Esophagus muscularis mucosa (tissue), 4 donors: ENCODE measurements at regions not wholly inside any gene's neighbourhood (a gene's known extent, or its start where the extent isn't known, plus 50 kb on each side); places are given as distances from the start of the nearest gene placed in this dataset.

ENCODE experiments used
- DNase-seq: peaks from one replicate; pipeline ENCODE4 v3.0.0-alpha.2; 2017; ENCODE audit errors: extremely low spot score
- H3K27ac ChIP-seq, 4 donors: fragments of 200-600 bp; sonication (generic); replicated peaks in 1 of 4; 1 replicate in 3 of 4; 2 replicates in 1 of 4; pipeline ENCODE4 v1.5.1; 2016 to 2019; ENCODE audit warnings: mild to moderate bottlenecking in 1 of 4
- H3K27me3 ChIP-seq, 4 donors: fragments of 200-600 bp; sonication (generic); one replicate each; pipeline versions ENCODE4 v1.5.1 to v1.6.0; 2016 to 2019
- H3K36me3 ChIP-seq, 4 donors: fragments of 200-600 bp; sonication (generic); one replicate each; pipeline ENCODE4 v1.5.1; 2016 to 2019
- H3K4me1 ChIP-seq, 4 donors: fragments of 200-600 bp; sonication (generic); one replicate each; pipeline ENCODE4 v1.5.1; 2016 to 2019
- H3K4me3 ChIP-seq, 4 donors: fragments of 200-600 bp; sonication (generic); 1 replicate in 2 of 4; 2 replicates in 2 of 4; pipeline ENCODE4 v1.5.1; 2016 to 2019; ENCODE audit warnings: mild to moderate bottlenecking in 4 of 4, moderate library complexity in 1 of 4
- H3K9me3 ChIP-seq, 4 donors: fragments of 200-600 bp; sonication (generic); 1 replicate in 3 of 4; 2 replicates in 1 of 4; pipeline ENCODE4 v1.5.1; 2016 to 2019
- CTCF ChIP-seq, 3 experiments: fragments of 200-600 bp in 2 of 3; fragments of 450-650 bp in 1 of 3; sonication (generic) in 2 of 3; IDR thresholded peaks; one replicate each; pipeline ENCODE4 v1.5.1; 2017 to 2019; ENCODE audit warnings: antibody characterized with exemption in 3 of 3, mild to moderate bottlenecking in 2 of 3, moderate library complexity in 1 of 3
- EP300 ChIP-seq: sonication (generic); formaldehyde crosslinking; IDR thresholded peaks from one replicate; pipeline ENCODE4 v1.6.1; 2017; ENCODE audit warnings: antibody characterized with exemption
- POLR2A ChIP-seq: fragments of 450-650 bp; IDR thresholded peaks from one replicate; pipeline ENCODE4 v1.6.1; 2017; ENCODE audit warnings: antibody characterized with exemption, moderate library complexity, mild to moderate bottlenecking, low read depth
- POLR2AphosphoS5 ChIP-seq, 2 donors: sonication (generic); formaldehyde crosslinking; IDR thresholded peaks; one replicate each; pipeline ENCODE4 v1.6.1; 2017; ENCODE audit warnings: antibody characterized with exemption in 2 of 2
- WGBS: methylation state at CpG from one replicate; pipeline ENCODE4 v1.1.5; 2018; 5-methylcytosine and 5-hydroxymethylcytosine counted together
- intact Hi-C: fragments of 100-400 bp; cut with DNase I; formaldehyde crosslinking; loops from one replicate; pipeline ENCODE4 v1.15.1; 2023

- no peaks in the 10 kb centered on the region for H3K9me3 ChIP-seq
- peaks cover 0 to 6% (median 0%) of the 10 kb centered on the region in 4 donors for H3K27me3 ChIP-seq
- 35% methylated on average over 4 of the region's 4 CpGs for WGBS
- intact Hi-C loops = no loop called here
- no peak overlapping the region for H3K4me3 ChIP-seq
- H3K27ac ChIP-seq = no peak overlapping the region
- no peaks in the 10 kb centered on the region for H3K4me1 ChIP-seq
- TF ChIP-seq POLR2A = no peak
- TF ChIP-seq CTCF (IDR thresholded peaks at IDR 0.05) = no peak
- no peak for TF ChIP-seq POLR2AphosphoS5 (IDR thresholded peaks at IDR 0.05)
- TF ChIP-seq EP300 = no peak
- no peak for DNase-seq
- no peaks in the 10 kb centered on the region for H3K36me3 ChIP-seq
These were observed 163.8 kb upstream of the PIRT start for GRCh38 chr17:11001651-11002050.

- Histone ChIP-seq H3K27me3 (peaks cover 0 to 10% (median 0%) of the 10 kb centered on the region in 4 donors), H3K9me3 (no peaks in the 10 kb centered on the region), H3K4me1 (no peaks in the 10 kb centered on the region), H3K4me3 (no peak overlapping the region), H3K27ac (no peak overlapping the region), H3K36me3 (no peaks in the 10 kb centered on the region)
- DNase-seq = no peak
- intact Hi-C loops = no loop called here
- TF ChIP-seq CTCF (IDR thresholded peaks at IDR 0.05) (no peak), EP300 (no peak), POLR2AphosphoS5 (IDR thresholded peaks at IDR 0.05) (no peak), POLR2A (no peak)
- WGBS = 94% methylated on average over 1 of the region's 2 CpGs
These were observed 161.6 kb upstream of the PIRT start for GRCh38 chr17:10999484-10999883.

GRCh38 chr17:10993126-10993525 lies 155.2 kb upstream of the PIRT start:
- DNase-seq = no peak
- intact Hi-C loops = no loop called here
- TF ChIP-seq POLR2AphosphoS5 (IDR thresholded peaks at IDR 0.05) (no peak), POLR2A (no peak), EP300 (no peak), CTCF (IDR thresholded peaks at IDR 0.05) (no peak)
- Histone ChIP-seq H3K36me3 (no peaks in the 10 kb centered on the region), H3K27me3 (peaks cover 0 to 23% (median 0%) of the 10 kb centered on the region in 4 donors), H3K4me3 (no peak overlapping the region), H3K4me1 (no peaks in the 10 kb centered on the region), H3K27ac (no peak overlapping the region), H3K9me3 (no peaks in the 10 kb centered on the region)
- WGBS = 53% methylated on average over 7 of the region's 7 CpGs

- Histone ChIP-seq H3K4me1 (no peaks in the 10 kb centered on the region), H3K9me3 (no peaks in the 10 kb centered on the region), H3K36me3 (no peaks in the 10 kb centered on the region), H3K27ac (no peak overlapping the region), H3K27me3 (peaks cover 0 to 23% (median 0%) of the 10 kb centered on the region in 4 donors), H3K4me3 (no peak overlapping the region)
- no peak for DNase-seq
- intact Hi-C loops = no loop called here
- 24% methylated on average over 10 of the region's 10 CpGs for WGBS
- no peak for TF ChIP-seq EP300
- no peak for TF ChIP-seq CTCF (IDR thresholded peaks at IDR 0.05)
- no peak for TF ChIP-seq POLR2AphosphoS5 (IDR thresholded peaks at IDR 0.05)
These were observed 154.4 kb upstream of the PIRT start for GRCh38 chr17:10992106-10992880.

GRCh38 chr17:10987786-10988185 lies 149.9 kb upstream of the PIRT start:
- Histone ChIP-seq H3K4me1 (no peaks in the 10 kb centered on the region), H3K4me3 (no peak overlapping the region), H3K36me3 (no peaks in the 10 kb centered on the region), H3K27ac (no peak overlapping the region), H3K27me3 (no peaks in the 10 kb centered on the region), H3K9me3 (peaks cover 0 to 5% (median 0%) of the 10 kb centered on the region in 4 donors)
- TF ChIP-seq EP300 (no peak), POLR2A (no peak), POLR2AphosphoS5 (IDR thresholded peaks at IDR 0.05) (no peak), CTCF (IDR thresholded peaks at IDR 0.05) (no peak)
- WGBS = 93% methylated on average over 5 of the region's 5 CpGs
- intact Hi-C loops = no loop called here
- no peak for DNase-seq
